ENCODE measurements at regions not wholly inside any gene's neighbourhood (a gene's known extent, or its start where the extent isn't known, plus 50 kb on each side); places are given as distances from the start of the nearest gene placed in this dataset.

GRCh38 chr6:87847135-87847829 lies 145.2 kb upstream of the AKIRIN2 start:
- H3K27me3 Mint-ChIP-seq = no peaks in the 10 kb centered on the region
- TF ChIP-seq CTCF (IDR thresholded peaks at IDR 0.05) = no peak
- H3K27ac Mint-ChIP-seq = no peak overlapping the region
- H3K9me3 Mint-ChIP-seq = no peaks in the 10 kb centered on the region
- intact Hi-C loops (cut with micrococcal nuclease) = no loop called here
- no peak for DNase-seq
- ChIA-PET POLR2A (no interaction called here), CTCF (no interaction called here)
- ATAC-seq (ENCODE audit: low read depth) = no peak
- no peak overlapping the region for H3K4me3 Mint-ChIP-seq
- H3K36me3 Mint-ChIP-seq (ENCODE audit: low read depth) = no peaks in the 10 kb centered on the region
- H3K4me1 Mint-ChIP-seq = no peaks in the 10 kb centered on the region

- H3K4me3 Mint-ChIP-seq = no peak overlapping the region
- DNase-seq (no peak), ATAC-seq (ENCODE audit: low read depth) (no peak)
- H3K27me3 Mint-ChIP-seq = no peaks in the 10 kb centered on the region
- H3K36me3 Mint-ChIP-seq (ENCODE audit: low read depth) = no peaks in the 10 kb centered on the region
- TF ChIP-seq CTCF (IDR thresholded peaks at IDR 0.05) = no peak
- H3K9me3 Mint-ChIP-seq = no peaks in the 10 kb centered on the region
- H3K4me1 Mint-ChIP-seq = no peaks in the 10 kb centered on the region
- no peak overlapping the region for H3K27ac Mint-ChIP-seq
- CTCF ChIA-PET = interaction anchor here (0.6 kb wide), 1 partner anchor 24 kb away, joined by 3 read pairs; no protein-coding TSS in a partner anchor
- intact Hi-C loops (cut with micrococcal nuclease) = no loop called here
- POLR2A ChIA-PET = interaction anchor here (0.7 kb wide), 1 partner anchor 1003 kb away, joined by 3 read pairs; no protein-coding TSS in a partner anchor
These were observed 144.4 kb upstream of the AKIRIN2 start for GRCh38 chr6:87846434-87846833.

GRCh38 chr6:87840324-87840723 lies 138.3 kb upstream of the AKIRIN2 start:
- ChIA-PET POLR2A (no interaction called here), CTCF (no interaction called here)
- Mint-ChIP-seq H3K4me3 (no peak overlapping the region), H3K9me3 (no peaks in the 10 kb centered on the region), H3K36me3 (ENCODE audit: low read depth) (no peaks in the 10 kb centered on the region), H3K27ac (no peak overlapping the region), H3K4me1 (no peaks in the 10 kb centered on the region), H3K27me3 (no peaks in the 10 kb centered on the region)
- intact Hi-C loops (cut with micrococcal nuclease) = no loop called here
- DNase-seq = no peak
- ATAC-seq (ENCODE audit: low read depth) = no peak
- no peak for TF ChIP-seq CTCF (IDR thresholded peaks at IDR 0.05)

GRCh38 chr6:87837876-87838275 lies 135.8 kb upstream of the AKIRIN2 start:
- Mint-ChIP-seq H3K9me3 (no peaks in the 10 kb centered on the region), H3K4me1 (no peaks in the 10 kb centered on the region), H3K4me3 (no peak overlapping the region), H3K27me3 (no peaks in the 10 kb centered on the region), H3K36me3 (ENCODE audit: low read depth) (no peaks in the 10 kb centered on the region), H3K27ac (no peak overlapping the region)
- TF ChIP-seq CTCF (IDR thresholded peaks at IDR 0.05) = no peak
- intact Hi-C loops (cut with micrococcal nuclease) = loop anchor here (10.0 kb wide), 1 partner anchor 657 kb away; no protein-coding TSS in a partner anchor
- ChIA-PET CTCF (interaction anchor here (1.2 kb wide), 1 partner anchor 400 kb away, joined by 3 read pairs; no protein-coding TSS in a partner anchor), POLR2A (no interaction called here)
- DNase-seq (no peak), ATAC-seq (ENCODE audit: low read depth) (no peak)

GRCh38 chr6:87837444-87837843 lies 135.4 kb upstream of the AKIRIN2 start:
- ChIA-PET POLR2A (no interaction called here), CTCF (interaction anchor here (1.2 kb wide), 1 partner anchor 401 kb away, joined by 3 read pairs; no protein-coding TSS in a partner anchor)
- Mint-ChIP-seq H3K4me3 (no peak overlapping the region), H3K4me1 (peaks cover 3% of the 10 kb centered on the region), H3K27me3 (no peaks in the 10 kb centered on the region), H3K9me3 (no peaks in the 10 kb centered on the region), H3K36me3 (ENCODE audit: low read depth) (no peaks in the 10 kb centered on the region), H3K27ac (no peak overlapping the region)
- TF ChIP-seq CTCF (IDR thresholded peaks at IDR 0.05) = no peak
- DNase-seq (no peak), ATAC-seq (ENCODE audit: low read depth) (no peak)
- intact Hi-C loops (cut with micrococcal nuclease) = loop anchor here (10.0 kb wide), 1 partner anchor 657 kb away; no protein-coding TSS in a partner anchor

Data from activated B cell treated with CpG ODN at 0.5 μM for 24 hours (primary cell).